ENCODE measurements at regions not wholly inside any gene's neighbourhood (a gene's known extent, or its start where the extent isn't known, plus 50 kb on each side); places are given as distances from the start of the nearest gene placed in this dataset.

- no peak for DNase-seq (ENCODE audit: extremely low spot score, unreplicated experiment)
- Mint-ChIP-seq H3K4me3 (ENCODE audit: unreplicated experiment) (no peak overlapping the region), H3K9me3 (ENCODE audit: unreplicated experiment) (peaks cover 5% of the 10 kb centered on the region), H3K4me1 (ENCODE audit: unreplicated experiment) (peaks cover 8% of the 10 kb centered on the region), H3K27ac (ENCODE audit: unreplicated experiment) (no peak overlapping the region), H3K27me3 (ENCODE audit: unreplicated experiment) (no peaks in the 10 kb centered on the region), H3K36me3 (ENCODE audit: unreplicated experiment) (no peaks in the 10 kb centered on the region)
- TF ChIP-seq, protein P1, sequence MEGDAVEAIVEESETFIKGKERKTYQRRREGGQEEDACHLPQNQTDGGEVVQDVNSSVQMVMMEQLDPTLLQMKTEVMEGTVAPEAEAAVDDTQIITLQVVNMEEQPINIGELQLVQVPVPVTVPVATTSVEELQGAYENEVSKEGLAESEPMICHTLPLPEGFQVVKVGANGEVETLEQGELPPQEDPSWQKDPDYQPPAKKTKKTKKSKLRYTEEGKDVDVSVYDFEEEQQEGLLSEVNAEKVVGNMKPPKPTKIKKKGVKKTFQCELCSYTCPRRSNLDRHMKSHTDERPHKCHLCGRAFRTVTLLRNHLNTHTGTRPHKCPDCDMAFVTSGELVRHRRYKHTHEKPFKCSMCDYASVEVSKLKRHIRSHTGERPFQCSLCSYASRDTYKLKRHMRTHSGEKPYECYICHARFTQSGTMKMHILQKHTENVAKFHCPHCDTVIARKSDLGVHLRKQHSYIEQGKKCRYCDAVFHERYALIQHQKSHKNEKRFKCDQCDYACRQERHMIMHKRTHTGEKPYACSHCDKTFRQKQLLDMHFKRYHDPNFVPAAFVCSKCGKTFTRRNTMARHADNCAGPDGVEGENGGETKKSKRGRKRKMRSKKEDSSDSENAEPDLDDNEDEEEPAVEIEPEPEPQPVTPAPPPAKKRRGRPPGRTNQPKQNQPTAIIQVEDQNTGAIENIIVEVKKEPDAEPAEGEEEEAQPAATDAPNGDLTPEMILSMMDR (IDR thresholded peaks at IDR 0.05) = no peak
Measured at GRCh38 chr5:98583586-98583985, 189.9 kb upstream of the RGMB start.

DNA sequence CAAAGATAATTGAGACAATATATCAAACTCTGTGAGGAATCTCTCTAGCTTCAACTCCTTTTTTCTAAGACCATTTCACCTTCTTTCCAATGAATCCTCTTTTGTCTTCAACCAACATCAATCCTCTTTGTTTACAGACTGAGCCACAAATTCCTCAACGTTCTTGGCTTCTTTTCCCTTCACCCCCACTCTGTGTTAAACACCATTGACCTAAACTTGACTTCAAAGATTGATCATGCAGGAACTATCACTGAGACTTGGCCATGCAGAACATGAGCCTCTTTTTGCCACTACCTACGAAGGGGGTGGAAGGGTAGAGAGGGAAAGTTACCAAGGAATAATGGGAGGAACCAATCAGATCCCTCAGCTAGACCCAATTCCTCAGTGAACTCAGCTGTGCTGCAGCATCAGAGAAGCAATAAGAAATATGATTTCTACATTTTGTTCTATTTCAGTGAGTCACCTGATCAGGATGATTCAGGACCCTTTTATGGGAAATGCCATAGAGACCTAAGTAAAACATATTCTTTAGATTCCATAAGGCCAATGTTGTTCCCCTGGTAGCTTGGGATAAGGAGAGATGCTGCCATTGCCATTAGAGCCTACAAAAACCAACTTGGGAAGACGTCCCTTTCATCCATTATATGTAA is 187.7 kb upstream of the RGMB start:
- peaks cover 9% of the 10 kb centered on the region for H3K9me3 Mint-ChIP-seq (ENCODE audit: unreplicated experiment)
- no peaks in the 10 kb centered on the region for H3K27me3 Mint-ChIP-seq (ENCODE audit: unreplicated experiment)
- H3K27ac Mint-ChIP-seq (ENCODE audit: unreplicated experiment) = no peak overlapping the region
- H3K4me1 Mint-ChIP-seq (ENCODE audit: unreplicated experiment) = peaks cover 11% of the 10 kb centered on the region
- H3K36me3 Mint-ChIP-seq (ENCODE audit: unreplicated experiment) = no peaks in the 10 kb centered on the region
- H3K4me3 Mint-ChIP-seq (ENCODE audit: unreplicated experiment) = no peak overlapping the region
- DNase-seq (ENCODE audit: extremely low spot score, unreplicated experiment) = no peak
- TF ChIP-seq, protein P1 (IDR thresholded peaks at IDR 0.05) = no peak

GRCh38 chr5:98586581-98586980 is 186.9 kb upstream of the RGMB start:
- Mint-ChIP-seq H3K27ac (ENCODE audit: unreplicated experiment) (no peak overlapping the region), H3K9me3 (ENCODE audit: unreplicated experiment) (peaks cover 9% of the 10 kb centered on the region), H3K4me3 (ENCODE audit: unreplicated experiment) (no peak overlapping the region), H3K27me3 (ENCODE audit: unreplicated experiment) (no peaks in the 10 kb centered on the region), H3K36me3 (ENCODE audit: unreplicated experiment) (no peaks in the 10 kb centered on the region), H3K4me1 (ENCODE audit: unreplicated experiment) (peaks cover 10% of the 10 kb centered on the region)
- TF ChIP-seq, protein P1 (IDR thresholded peaks at IDR 0.05) = no peak
- DNase-seq (ENCODE audit: extremely low spot score, unreplicated experiment) = no peak

GRCh38 chr5:98587166-98587565 is 186.3 kb upstream of the RGMB start:
- TF ChIP-seq, protein P1 (IDR thresholded peaks at IDR 0.05) = no peak
- H3K4me3 Mint-ChIP-seq (ENCODE audit: unreplicated experiment) = no peak overlapping the region
- no peaks in the 10 kb centered on the region for H3K36me3 Mint-ChIP-seq (ENCODE audit: unreplicated experiment)
- peaks cover 10% of the 10 kb centered on the region for H3K4me1 Mint-ChIP-seq (ENCODE audit: unreplicated experiment)
- DNase-seq (ENCODE audit: extremely low spot score, unreplicated experiment) = no peak
- peaks cover 9% of the 10 kb centered on the region for H3K9me3 Mint-ChIP-seq (ENCODE audit: unreplicated experiment)
- H3K27ac Mint-ChIP-seq (ENCODE audit: unreplicated experiment) = no peak overlapping the region
- no peaks in the 10 kb centered on the region for H3K27me3 Mint-ChIP-seq (ENCODE audit: unreplicated experiment)

- Mint-ChIP-seq H3K4me3 (ENCODE audit: unreplicated experiment) (no peak overlapping the region), H3K36me3 (ENCODE audit: unreplicated experiment) (no peaks in the 10 kb centered on the region), H3K27ac (ENCODE audit: unreplicated experiment) (no peak overlapping the region), H3K4me1 (ENCODE audit: unreplicated experiment) (peaks cover 10% of the 10 kb centered on the region), H3K27me3 (ENCODE audit: unreplicated experiment) (no peaks in the 10 kb centered on the region), H3K9me3 (ENCODE audit: unreplicated experiment) (peaks cover 9% of the 10 kb centered on the region)
- DNase-seq (ENCODE audit: extremely low spot score, unreplicated experiment) = no peak
- TF ChIP-seq, protein P1 (IDR thresholded peaks at IDR 0.05) = no peak
Measured at GRCh38 chr5:98588215-98588614, 185.2 kb upstream of the RGMB start.

Measured in osteocyte (in vitro differentiated cells).